ENCODE measurements at regions not wholly inside any gene's neighbourhood (a gene's known extent, or its start where the extent isn't known, plus 50 kb on each side); places are given as distances from the start of the nearest gene placed in this dataset.
A peak's percentile ranks its signal among the peaks of the same experiment; 100 is the strongest.

DNA sequence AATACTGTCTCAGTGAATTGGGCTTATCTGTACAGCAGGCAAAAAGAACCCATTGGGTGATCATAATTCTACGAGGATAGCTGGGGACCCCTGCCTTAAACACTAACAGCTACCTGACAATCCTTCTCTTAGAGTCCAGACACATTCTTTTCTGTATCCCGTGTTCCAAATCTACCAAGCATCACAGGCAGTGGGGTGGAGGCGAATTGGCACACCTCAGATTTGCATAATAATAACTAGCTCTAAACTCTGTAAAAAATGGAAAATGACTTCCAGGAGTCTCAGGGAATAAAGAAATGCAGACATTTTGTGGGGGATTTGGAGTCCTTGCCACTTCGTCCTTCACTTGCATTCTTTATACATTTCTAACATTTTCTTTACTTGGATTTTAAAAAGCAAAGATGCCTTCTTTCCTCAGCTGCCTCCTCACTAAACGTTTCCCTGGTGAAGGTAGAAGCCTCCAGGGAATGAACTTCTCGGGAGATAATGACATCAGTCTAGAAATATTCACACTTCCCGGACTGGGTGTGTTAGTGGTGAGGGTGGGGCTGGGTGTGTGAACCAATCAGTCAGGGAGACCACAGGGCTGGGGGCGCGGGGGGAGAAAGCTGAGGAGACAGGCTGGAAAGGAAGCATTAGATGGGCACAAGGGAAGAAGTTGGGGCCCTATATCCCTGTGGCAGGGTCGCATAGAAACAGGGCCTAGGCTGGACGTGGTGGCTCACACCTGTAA lies 59.1 kb upstream of the BOD1L2 start:
- peak; percentile 2 for DNase-seq (ENCODE audit: low spot score)

DNA sequence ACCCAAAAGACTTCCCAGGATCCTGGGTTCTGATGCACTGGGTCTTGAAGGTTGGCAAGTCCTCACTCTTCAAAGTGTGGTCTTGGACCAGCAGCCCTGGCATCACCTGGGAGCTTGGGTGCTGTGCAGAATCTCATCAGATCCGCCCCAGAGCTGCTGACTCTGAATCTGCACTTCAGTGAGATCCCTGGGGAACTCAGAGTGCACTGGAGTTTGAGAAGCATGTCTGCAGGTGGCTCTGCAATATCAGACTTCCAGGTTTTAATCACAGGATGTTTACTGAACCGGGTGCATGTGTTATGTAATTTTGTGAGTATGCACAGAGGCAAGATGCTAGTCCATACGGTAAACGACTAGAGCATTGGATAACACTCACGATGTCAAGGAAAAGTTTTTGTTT lies 58.0 kb upstream of the BOD1L2 start:
- DNase-seq (ENCODE audit: low spot score): no peak

DNA sequence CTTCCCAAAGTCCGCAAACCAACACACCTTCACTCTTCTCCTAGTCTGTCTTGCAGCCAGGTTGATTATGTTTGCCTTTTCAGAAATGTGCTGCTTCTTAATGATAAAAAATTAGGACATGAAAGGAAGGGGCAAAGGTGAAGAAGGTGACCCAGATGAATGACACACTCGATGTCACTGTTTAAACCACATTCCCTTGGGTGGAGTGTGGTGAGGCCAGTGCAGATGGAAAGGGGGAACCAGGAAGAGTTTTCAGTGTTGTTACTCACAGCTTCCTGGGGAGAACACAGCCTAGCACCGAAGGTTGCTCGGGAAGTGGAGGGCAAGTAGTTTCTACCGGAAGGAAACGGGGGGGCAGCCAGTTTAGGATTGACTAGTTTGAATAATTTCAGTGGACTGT lies 57.2 kb upstream of the BOD1L2 start:
- no peak for DNase-seq (ENCODE audit: low spot score)

DNA sequence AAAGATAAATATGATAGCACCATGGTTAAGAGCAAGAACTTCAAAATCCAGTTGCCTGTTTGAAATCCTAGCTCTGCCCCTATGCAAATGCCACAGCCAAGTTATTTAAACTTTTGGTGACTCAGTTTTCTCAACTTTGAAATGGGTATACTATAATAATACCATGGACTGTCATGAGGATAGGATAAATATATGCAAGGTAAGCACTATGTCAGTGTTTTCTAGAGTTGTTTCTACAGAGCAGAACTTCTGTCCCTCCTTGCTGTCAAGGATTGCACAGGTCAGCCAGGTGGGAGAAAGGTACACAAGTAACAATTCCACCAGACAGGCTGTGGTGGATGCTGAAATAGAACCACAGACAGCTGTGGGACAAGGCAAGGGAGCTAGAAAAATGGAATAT lies 55.7 kb upstream of the BOD1L2 start:
- no peak for DNase-seq (ENCODE audit: low spot score)

DNA sequence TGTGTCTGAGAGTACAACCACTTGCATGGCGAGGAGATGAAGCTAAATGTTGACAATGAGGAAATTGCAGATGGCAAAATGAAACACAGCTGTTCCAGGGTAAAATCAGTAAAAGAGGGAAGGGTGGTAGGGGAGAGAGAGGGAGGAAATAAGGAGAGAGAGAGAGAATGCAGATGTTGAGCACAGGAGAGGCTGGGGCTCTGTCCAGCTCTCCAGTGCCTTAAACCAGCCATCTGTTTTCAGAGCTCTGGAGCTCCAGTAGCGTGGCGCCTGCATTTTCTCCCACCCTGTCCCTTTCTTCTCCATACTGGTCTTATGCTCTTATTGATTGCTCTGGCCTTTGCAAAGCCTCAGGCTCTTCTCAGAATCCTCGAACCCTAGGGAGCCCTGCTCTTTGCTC lies 52.7 kb upstream of the BOD1L2 start:
- DNase-seq (ENCODE audit: low spot score): no peak

DNA sequence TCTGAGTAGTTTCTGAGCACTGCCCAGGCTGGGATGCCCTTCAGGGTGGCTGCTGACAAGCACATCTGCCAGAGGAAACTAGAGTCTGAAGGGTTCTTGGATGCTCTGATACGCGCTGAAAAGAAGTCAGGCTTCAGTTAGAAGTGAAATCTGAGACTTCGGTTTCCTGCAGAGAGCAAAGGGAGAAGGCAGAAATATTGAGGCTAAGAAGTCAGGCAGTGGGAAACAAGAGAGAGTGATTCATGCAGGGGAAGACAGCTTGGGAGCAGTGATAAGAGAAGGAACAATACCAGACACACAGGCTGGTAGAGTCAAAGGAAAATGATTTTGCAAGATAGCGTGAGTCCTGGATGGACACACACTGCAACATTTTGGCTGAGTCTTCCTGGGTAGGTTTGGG lies 51.0 kb upstream of the BOD1L2 start:
- DNase-seq (ENCODE audit: low spot score): no peak
